Activated naive CD8-positive, alpha-beta T cell treated with anti-CD3 and anti-CD28 coated beads for 36 hours (primary cell): ENCODE measurements at regions not wholly inside any gene's neighbourhood (a gene's known extent, or its start where the extent isn't known, plus 50 kb on each side); places are given as distances from the start of the nearest gene placed in this dataset.

Experiments
- DNase-seq: peaks from one replicate; pipeline ENCODE4 v3.0.0; 2021
- H3K27ac Mint-ChIP-seq: one replicate; pipeline ENCODE4 v1.8.0; 2022; ENCODE audit warnings: mild to moderate bottlenecking, moderate library complexity, mixed read lengths
- H3K27me3 Mint-ChIP-seq: one replicate; pipeline ENCODE4 v1.8.0; 2022; ENCODE audit warnings: mild to moderate bottlenecking, mixed read lengths
- H3K36me3 Mint-ChIP-seq: one replicate; pipeline ENCODE4 v1.8.0; 2021; ENCODE audit warnings: mild to moderate bottlenecking, mixed read lengths
- H3K4me1 Mint-ChIP-seq: one replicate; pipeline ENCODE4 v1.8.0; 2021; ENCODE audit warnings: mixed read lengths
- H3K4me3 Mint-ChIP-seq: one replicate; pipeline ENCODE4 v1.8.0; 2022; ENCODE audit warnings: mild to moderate bottlenecking, moderate library complexity, mixed read lengths
- H3K9me3 Mint-ChIP-seq: one replicate; pipeline ENCODE4 v1.8.0; 2022; ENCODE audit warnings: mixed read lengths

DNA sequence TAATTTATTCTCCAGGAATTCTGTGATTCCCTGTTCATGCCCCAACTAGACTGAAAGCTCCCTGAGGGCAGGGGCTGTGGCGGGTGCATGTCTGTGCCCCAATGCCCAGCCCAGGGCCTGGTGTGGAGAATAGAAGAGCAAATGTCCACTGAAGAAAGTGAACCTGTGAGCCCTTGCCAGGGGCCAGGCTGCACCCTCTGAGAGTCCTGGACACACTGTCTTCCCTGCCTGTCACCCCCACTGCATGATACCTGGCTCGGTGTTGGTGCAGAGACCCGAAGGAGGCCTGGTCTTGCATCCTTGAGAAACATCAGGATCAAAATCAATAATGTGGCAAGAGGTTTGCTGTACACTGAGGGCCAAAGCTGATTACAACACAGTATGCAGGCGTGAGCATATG, 69.8 kb upstream of the RUNX3 start:
- DNase-seq, result no peak
- H3K27ac Mint-ChIP-seq, result peak overlapping the region; percentile 71
- no peak overlapping the region for H3K4me3 Mint-ChIP-seq
- H3K36me3 Mint-ChIP-seq, result peaks cover 30% of the 10 kb centered on the region
- H3K27me3 Mint-ChIP-seq, result no peaks in the 10 kb centered on the region
- peaks cover 7% of the 10 kb centered on the region for H3K9me3 Mint-ChIP-seq
- H3K4me1 Mint-ChIP-seq, result peaks cover 84% of the 10 kb centered on the region

DNA sequence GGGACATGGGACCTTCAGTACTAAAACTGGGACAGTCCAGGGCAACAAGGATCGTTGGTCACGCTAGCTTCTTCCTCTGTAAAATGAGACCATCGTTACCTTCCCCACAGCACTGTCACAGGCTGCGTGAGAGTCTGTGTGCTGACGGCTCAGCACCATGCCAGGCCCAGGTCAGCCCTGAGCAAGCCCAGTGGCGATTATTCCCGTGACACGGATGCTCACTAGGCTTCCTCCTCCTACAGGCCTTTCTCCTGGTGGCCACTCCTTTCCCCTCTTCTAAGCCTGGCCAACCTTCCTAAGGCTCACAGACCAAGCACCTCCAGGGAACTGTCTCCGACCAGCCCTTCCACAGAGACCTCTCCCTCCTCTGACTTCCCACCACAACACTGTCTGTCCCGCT, 69.3 kb upstream of the RUNX3 start:
- peaks cover 84% of the 10 kb centered on the region for H3K4me1 Mint-ChIP-seq
- H3K27me3 Mint-ChIP-seq, result no peaks in the 10 kb centered on the region
- peaks cover 30% of the 10 kb centered on the region for H3K36me3 Mint-ChIP-seq
- H3K4me3 Mint-ChIP-seq, result no peak overlapping the region
- peaks cover 7% of the 10 kb centered on the region for H3K9me3 Mint-ChIP-seq
- H3K27ac Mint-ChIP-seq, result peak overlapping the region; percentile 71
- no peak for DNase-seq

DNA sequence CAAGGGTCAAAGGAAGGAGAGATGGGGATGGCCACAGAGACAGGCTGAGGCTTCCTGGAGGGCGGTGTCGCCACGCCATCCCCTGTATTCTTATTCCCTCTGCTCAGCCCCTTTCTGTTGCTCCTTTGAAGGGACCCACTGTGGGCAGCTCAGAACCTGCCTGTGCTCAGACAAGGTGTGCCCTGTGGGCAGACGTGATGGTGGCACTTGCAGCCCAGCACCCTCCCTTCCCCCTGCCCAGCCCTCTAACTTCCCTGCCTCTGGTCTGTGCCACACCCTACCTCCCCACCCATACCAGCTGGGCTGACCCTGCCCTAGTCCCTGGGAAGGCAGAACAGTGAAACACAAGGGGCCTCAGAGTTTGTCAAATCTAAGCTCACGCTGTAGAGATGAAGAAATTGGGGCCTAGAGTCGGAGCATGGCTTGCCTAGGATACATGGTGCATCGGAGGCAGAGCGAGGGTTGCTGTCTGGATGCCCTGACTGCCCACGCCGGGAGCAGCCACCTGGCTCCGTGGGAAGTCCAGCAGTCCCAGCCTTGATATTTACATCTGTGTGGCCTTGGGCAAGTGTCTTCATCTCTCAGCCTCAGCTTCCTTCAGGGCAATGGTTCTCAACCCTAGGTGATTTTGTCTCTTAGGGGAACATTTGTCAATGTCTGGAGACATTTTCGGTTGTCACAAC, 68.6 kb upstream of the RUNX3 start:
- Mint-ChIP-seq H3K36me3 (peaks cover 26% of the 10 kb centered on the region), H3K4me3 (no peak overlapping the region), H3K27ac (peak overlapping the region; percentile 71), H3K4me1 (peaks cover 84% of the 10 kb centered on the region), H3K9me3 (peaks cover 7% of the 10 kb centered on the region), H3K27me3 (no peaks in the 10 kb centered on the region)
- DNase-seq, result no peak

DNA sequence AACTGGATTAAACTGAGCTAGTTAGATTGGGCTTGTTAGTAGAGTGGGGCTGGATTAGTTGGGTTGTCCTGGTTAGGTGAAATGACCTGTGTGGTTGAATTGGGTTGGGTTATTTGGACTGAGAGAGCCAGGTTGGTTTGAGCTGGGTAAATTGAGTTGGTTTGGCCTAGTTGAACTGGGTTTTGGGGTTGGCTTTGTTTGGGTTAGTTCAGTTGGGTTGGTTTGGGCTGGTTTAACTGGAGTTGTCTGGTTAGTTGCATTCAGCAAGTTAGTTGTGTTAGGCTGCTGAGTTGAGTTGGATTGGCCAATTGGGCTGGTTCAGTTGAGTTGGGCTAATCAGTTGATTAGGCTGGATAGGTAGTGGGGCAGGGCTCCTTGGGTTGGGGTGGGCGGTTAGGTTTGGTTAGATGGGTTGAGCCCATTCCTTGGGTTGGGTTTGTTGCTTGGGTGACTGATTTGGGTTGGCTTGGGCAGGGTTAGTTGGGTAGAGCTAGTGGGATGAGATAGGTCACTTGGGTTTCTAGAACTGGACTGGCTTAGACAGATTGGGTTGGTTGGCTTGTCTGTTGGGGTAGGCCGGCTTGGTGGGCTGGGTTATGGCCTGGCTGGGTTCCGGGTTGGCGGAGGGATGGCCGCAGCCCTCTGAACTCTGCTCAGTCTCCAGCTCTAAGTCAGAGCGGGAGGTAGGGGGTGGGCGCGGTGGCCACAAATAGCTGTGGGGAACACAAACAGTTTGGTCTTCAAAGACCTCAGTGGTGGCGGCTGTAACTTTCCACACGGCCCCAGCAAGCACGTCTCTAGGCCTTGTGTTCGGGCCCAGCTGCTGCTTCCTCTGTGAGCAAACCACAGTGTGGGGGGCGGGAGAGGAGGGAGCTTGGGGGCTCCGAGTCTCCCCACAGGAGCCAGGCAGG, 67.2 kb upstream of the RUNX3 start:
- no peaks in the 10 kb centered on the region for H3K27me3 Mint-ChIP-seq
- peak overlapping the region; percentile 56 for H3K4me3 Mint-ChIP-seq
- peaks cover 7% of the 10 kb centered on the region for H3K9me3 Mint-ChIP-seq
- DNase-seq, result peak; percentile 88
- peaks cover 88% of the 10 kb centered on the region for H3K4me1 Mint-ChIP-seq
- peak overlapping the region; percentile 96 for H3K27ac Mint-ChIP-seq
- peaks cover 23% of the 10 kb centered on the region for H3K36me3 Mint-ChIP-seq

DNA sequence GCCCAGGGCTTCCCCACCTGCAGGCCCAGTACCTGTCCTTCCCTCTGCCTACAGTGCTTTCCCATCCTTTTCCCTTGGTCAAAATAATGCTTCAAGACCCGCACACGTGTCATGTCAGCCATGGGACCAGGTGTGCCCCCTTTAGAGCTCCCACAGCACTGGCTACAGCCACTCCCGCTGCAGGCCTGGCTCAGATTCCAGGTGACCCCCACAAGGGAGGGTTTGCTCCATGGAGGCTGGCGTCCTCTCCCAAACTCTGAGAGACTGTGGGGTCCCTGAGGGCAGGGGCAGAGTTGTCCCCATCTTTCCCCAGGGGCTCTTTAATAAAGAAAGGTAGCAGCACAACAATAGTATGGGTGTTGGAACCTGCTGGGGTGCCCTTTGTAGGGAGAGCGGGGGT, 66.4 kb upstream of the RUNX3 start:
- Mint-ChIP-seq H3K4me3 (no peak overlapping the region), H3K4me1 (peaks cover 94% of the 10 kb centered on the region), H3K36me3 (peaks cover 26% of the 10 kb centered on the region), H3K27me3 (no peaks in the 10 kb centered on the region), H3K9me3 (peaks cover 7% of the 10 kb centered on the region), H3K27ac (peak overlapping the region; percentile 96)
- no peak for DNase-seq

DNA sequence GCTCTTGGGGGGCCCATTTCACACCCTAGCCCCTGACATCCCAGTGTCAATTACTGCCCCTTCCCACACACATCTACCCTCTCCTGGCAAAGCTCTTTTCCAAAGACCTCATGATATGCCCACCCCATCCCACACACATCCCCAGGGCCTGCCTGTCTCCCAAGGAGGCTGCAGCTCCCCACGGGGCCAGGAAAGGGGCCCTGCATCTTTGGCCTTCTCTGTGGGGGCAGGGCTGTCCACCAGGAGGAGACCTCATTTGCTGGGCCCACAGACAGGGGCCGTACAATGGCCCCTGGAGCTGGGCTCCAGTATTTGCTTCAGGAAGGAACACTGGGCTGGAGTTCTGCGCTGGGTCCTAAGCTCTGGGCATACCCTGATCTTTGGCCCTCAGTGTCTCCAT, 65.6 kb upstream of the RUNX3 start:
- Mint-ChIP-seq H3K27me3 (no peaks in the 10 kb centered on the region), H3K4me3 (no peak overlapping the region), H3K36me3 (peaks cover 27% of the 10 kb centered on the region), H3K9me3 (peaks cover 7% of the 10 kb centered on the region), H3K4me1 (peaks cover 93% of the 10 kb centered on the region), H3K27ac (peak overlapping the region; percentile 96)
- no peak for DNase-seq

DNA sequence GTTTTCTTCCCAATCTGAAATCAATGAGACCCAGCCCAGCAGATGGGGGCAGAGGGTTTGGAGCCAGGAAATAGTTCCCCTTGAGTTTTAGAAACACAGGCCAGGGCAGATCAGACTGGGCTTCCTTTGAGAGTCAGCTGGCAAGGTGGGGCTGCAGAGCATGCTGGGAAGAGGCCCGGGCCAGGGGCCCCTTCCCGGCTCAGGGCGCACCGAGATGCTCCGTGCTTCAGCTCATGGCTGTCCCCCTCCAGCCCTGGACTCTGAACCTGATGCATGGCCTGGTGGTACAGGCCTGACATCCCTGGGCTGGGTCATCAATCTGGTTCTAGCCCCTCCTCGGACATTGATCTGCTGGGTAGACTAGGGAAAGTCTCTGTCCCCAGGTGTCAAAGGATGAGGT, 65.1 kb upstream of the RUNX3 start:
- Mint-ChIP-seq H3K4me1 (peaks cover 95% of the 10 kb centered on the region), H3K27ac (peak overlapping the region; percentile 96), H3K36me3 (peaks cover 27% of the 10 kb centered on the region), H3K9me3 (peaks cover 7% of the 10 kb centered on the region), H3K27me3 (no peaks in the 10 kb centered on the region), H3K4me3 (no peak overlapping the region)
- DNase-seq, result no peak

DNA sequence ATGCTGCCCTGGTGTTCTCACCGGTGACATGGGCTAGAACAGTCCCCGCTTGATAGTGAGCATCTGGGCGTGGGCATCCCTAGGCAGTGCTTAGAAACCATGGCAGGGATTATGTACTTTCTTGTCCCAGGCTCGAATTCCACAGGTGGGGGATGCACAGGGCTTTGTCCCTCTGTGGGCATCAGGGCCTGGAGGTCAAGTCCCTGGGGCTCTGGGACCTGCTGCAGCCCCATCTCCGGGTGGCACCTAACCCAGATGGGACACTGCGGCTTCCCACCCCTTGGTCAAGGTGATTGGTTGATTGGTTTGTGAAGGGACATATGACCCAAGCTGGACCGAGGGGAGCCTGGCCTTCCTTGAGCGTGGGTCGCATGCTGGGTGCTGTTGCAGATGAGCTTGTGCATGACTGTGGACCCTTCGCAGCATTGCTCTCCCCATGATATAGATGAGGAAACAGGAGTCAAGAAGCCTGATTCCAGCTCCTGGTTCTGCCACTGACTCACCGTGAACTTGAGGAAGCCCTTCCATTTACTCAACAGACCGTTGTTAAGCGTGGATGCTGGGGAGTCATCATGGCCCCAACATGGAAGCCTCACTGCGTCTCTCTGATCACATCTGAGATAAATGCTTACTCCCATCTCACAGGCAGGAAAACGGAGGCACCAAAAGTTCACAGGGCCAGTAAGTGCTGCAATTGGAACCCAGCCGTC, 64.0 kb upstream of the RUNX3 start:
- no peaks in the 10 kb centered on the region for H3K27me3 Mint-ChIP-seq
- no peak overlapping the region for H3K4me3 Mint-ChIP-seq
- no peak for DNase-seq
- H3K27ac Mint-ChIP-seq, result peak overlapping the region; percentile 96
- H3K4me1 Mint-ChIP-seq, result peaks cover 93% of the 10 kb centered on the region
- H3K36me3 Mint-ChIP-seq, result peaks cover 27% of the 10 kb centered on the region
- peaks cover 8% of the 10 kb centered on the region for H3K9me3 Mint-ChIP-seq

DNA sequence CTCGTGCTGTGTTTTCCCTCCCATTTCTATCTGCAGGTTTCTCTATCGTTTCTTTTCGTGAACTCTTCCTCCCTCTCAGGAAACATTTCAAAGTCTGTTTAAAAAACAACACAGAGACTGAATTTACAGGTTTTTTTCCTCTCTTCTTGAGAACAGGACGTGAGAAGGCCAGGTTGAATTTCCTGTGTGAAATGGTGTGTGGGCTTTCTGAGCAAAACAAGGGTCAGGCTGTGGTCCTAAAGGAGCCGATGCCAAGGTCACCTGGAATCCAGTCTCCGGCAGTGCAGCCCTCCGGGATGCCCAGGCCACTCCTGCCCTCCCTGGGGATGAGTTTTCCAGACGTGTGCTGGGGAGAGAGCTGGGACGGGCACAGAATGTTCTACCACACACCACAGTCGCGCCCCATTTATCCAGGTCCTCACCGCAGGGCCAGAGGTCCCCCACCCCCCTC, 62.7 kb upstream of the RUNX3 start:
- DNase-seq, result no peak
- peaks cover 95% of the 10 kb centered on the region for H3K4me1 Mint-ChIP-seq
- H3K9me3 Mint-ChIP-seq, result peaks cover 14% of the 10 kb centered on the region
- H3K27me3 Mint-ChIP-seq, result no peaks in the 10 kb centered on the region
- H3K36me3 Mint-ChIP-seq, result peaks cover 36% of the 10 kb centered on the region
- H3K4me3 Mint-ChIP-seq, result peak overlapping the region; percentile 72
- H3K27ac Mint-ChIP-seq, result peak overlapping the region; percentile 96

DNA sequence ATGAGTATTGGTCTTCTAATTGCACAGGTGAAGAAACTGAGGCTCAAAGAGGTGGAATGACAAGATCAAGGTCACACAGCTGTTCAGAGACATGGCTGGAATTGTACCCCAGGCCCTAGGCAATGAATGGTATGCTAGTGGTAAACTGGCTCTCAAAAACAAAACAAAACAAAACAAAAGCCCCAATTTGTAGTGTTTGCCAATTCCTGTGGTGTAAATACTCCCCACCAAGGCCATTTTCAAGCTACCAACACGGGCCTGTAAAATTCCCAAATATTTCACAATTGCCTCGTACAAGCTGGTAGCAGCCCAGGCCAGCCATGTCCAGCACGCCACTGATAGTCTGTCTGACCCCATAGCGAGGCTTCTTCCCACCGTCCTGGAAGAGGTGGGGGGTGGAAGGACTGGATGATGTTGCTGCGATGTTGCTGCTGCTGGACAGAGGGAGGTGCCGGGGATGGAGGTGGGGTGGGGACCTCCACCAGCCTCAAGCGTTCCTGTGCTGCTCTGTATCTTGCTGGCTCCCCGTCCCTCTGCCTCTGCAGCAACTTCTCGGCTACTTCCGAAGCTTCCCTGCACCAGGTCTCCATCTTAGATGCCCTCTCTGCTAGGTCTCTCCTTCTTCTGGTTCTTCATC, 62.2 kb upstream of the RUNX3 start:
- DNase-seq, result no peak
- Mint-ChIP-seq H3K27me3 (no peaks in the 10 kb centered on the region), H3K27ac (peak overlapping the region; percentile 96), H3K36me3 (peaks cover 39% of the 10 kb centered on the region), H3K9me3 (peaks cover 15% of the 10 kb centered on the region), H3K4me3 (peak overlapping the region; percentile 72), H3K4me1 (peaks cover 95% of the 10 kb centered on the region)

DNA sequence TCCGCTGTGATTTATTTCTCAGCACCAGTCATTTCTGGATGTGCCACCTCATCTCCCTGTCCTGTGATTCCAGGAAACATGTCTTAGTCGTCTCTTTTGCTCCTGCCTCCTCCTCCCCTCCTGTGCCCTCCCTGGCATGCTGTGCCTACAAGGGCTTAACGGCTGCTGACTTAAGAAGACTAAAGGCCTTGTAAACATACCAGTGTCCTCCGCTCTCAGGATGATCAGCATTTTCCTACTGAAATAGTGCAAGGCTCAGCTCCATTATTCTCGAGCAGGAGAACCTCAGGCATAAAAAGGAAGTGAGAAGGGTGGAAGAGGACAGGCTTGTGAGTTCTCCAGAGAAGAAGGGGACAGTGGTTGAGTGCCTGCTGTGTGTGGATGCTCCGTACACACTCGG, 61.6 kb upstream of the RUNX3 start:
- peak overlapping the region; percentile 70 for H3K4me3 Mint-ChIP-seq
- H3K4me1 Mint-ChIP-seq, result peaks cover 93% of the 10 kb centered on the region
- no peaks in the 10 kb centered on the region for H3K27me3 Mint-ChIP-seq
- peak; percentile 53 for DNase-seq
- peak overlapping the region; percentile 96 for H3K27ac Mint-ChIP-seq
- peaks cover 33% of the 10 kb centered on the region for H3K36me3 Mint-ChIP-seq
- H3K9me3 Mint-ChIP-seq, result peaks cover 10% of the 10 kb centered on the region

DNA sequence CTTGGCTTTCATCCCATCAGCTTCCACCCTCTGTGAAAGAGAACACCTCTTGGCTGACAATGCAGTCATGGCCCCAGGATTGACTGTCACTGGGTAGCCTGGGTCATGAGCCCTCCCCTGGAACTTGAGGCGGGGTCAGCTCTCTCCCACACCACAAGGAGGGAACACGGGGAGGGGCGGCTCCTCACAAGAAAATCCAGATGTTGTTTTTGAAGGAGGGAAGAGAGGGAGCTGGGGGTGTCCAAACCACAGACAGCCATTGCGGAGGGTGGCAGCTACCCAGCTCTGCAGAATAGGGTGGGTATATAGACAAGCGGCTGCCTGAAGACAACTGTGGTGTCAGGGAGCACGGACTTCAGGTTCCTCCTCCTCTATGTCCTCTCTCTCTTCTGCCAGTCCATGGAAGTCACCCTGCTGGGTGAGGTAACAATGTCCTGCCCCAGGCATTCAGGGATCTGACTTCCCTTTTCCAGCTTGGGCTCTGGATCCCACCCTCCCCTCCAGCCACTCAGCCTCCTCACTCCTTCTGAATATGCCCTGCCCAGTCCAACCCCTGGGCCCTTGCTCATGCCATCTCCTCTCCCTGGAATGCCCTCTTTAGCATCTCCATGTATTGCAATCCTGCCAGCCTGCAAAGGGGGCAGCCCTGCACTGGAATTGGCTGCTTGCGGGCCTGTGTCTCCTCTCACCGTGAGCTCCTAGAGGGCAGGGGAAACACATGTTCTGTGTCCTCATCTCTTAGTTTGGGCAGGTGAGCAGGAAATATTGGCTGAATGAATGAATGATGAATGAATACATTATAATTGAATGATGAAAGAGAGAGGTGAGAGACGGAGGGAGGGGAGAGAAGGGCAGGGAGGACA, 60.9 kb upstream of the RUNX3 start:
- peaks cover 93% of the 10 kb centered on the region for H3K4me1 Mint-ChIP-seq
- no peaks in the 10 kb centered on the region for H3K27me3 Mint-ChIP-seq
- no peak for DNase-seq
- peak overlapping the region; percentile 70 for H3K4me3 Mint-ChIP-seq
- peaks cover 27% of the 10 kb centered on the region for H3K36me3 Mint-ChIP-seq
- peak overlapping the region; percentile 96 for H3K27ac Mint-ChIP-seq
- H3K9me3 Mint-ChIP-seq, result peaks cover 9% of the 10 kb centered on the region

DNA sequence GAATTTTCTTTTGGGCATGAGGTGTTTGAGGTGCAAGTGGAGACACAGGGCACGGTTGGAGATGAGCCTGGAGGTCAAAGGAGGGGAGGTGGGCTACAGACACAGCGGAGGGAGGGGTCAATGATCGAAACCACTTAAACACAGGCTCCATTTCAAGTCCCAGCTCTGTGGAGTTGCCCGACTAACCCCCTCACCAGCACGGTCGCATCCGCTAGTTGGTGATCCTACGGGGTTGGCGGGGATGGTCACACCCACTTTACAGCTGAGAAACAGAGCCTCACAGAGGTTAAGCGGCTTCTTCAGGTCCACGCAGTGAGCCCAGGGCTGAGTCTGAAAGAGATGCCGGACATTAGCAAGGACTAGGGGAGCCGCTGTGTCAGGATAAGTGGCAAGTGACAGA, 60.1 kb upstream of the RUNX3 start:
- peak overlapping the region; percentile 96 for H3K27ac Mint-ChIP-seq
- peaks cover 9% of the 10 kb centered on the region for H3K9me3 Mint-ChIP-seq
- DNase-seq, result no peak
- H3K27me3 Mint-ChIP-seq, result no peaks in the 10 kb centered on the region
- peaks cover 93% of the 10 kb centered on the region for H3K4me1 Mint-ChIP-seq
- peak overlapping the region; percentile 62 for H3K4me3 Mint-ChIP-seq
- peaks cover 31% of the 10 kb centered on the region for H3K36me3 Mint-ChIP-seq

DNA sequence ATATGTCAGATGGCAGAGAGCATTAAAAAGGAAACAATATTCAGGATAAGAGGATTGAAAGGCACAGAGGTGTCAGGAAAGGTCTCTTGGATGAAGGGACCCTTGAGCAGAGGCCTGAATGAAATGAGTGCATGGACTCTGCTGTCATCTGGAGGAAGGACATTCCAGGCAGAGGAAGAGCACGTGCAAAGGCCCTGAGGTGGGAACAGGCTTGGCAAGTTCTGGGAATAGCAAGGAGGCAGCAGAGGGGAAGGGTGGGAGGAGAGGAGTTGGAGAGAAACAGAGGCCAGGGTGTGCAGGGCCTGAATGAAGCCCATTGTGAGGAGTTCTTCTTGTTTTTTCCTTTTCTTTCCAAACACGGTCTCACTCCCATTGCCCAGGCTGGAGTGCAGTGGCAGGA, 59.0 kb upstream of the RUNX3 start:
- Mint-ChIP-seq H3K4me3 (peak overlapping the region; percentile 42), H3K4me1 (peaks cover 93% of the 10 kb centered on the region), H3K9me3 (peaks cover 9% of the 10 kb centered on the region), H3K27me3 (no peaks in the 10 kb centered on the region), H3K36me3 (peaks cover 31% of the 10 kb centered on the region), H3K27ac (peak overlapping the region; percentile 95)
- no peak for DNase-seq
